Esophagus squamous epithelium (tissue), 5 donors: ENCODE measurements at regions not wholly inside any gene's neighbourhood (a gene's known extent, or its start where the extent isn't known, plus 50 kb on each side); places are given as distances from the start of the nearest gene placed in this dataset.

Source experiments
- DNase-seq: peaks from one replicate; lab custom pipeline; 2025; lab: John Stamatoyannopoulos, UW
- H3K27ac ChIP-seq, 4 donors: fragments of 200-600 bp; sonication (generic); one replicate each; pipeline ENCODE4 v1.5.1; 2016 to 2019; ENCODE audit warnings: mild to moderate bottlenecking in 1 of 4
- H3K27me3 ChIP-seq, 4 donors: fragments of 200-600 bp; sonication (generic); 1 replicate in 3 of 4; 2 replicates in 1 of 4; pipeline versions ENCODE4 v1.5.1 to v1.6.0; 2017 to 2021; ENCODE audit warnings: antibody characterized with exemption in 1 of 4
- H3K36me3 ChIP-seq, 3 donors: fragments of 200-600 bp; sonication (generic); one replicate each; pipeline ENCODE4 v1.5.1; 2016 to 2019
- H3K4me1 ChIP-seq, 3 donors: fragments of 200-600 bp; sonication (generic); one replicate each; pipeline ENCODE4 v1.5.1; 2017 to 2019
- H3K4me3 ChIP-seq, 4 donors: fragments of 200-600 bp; sonication (generic); 1 replicate in 3 of 4; 2 replicates in 1 of 4; pipeline ENCODE4 v1.5.1; 2016 to 2019; ENCODE audit warnings: mild to moderate bottlenecking in 2 of 4, moderate library complexity in 1 of 4
- H3K9me3 ChIP-seq, 3 donors: fragments of 200-600 bp; sonication (generic); one replicate each; pipeline ENCODE4 v1.5.1; 2016 to 2019
- POLR2A ChIP-seq, 4 donors: fragments of 450-650 bp; IDR thresholded peaks; one replicate each; pipeline ENCODE4 v1.6.1; 2017; ENCODE audit warnings: antibody characterized with exemption in 4 of 4, mild to moderate bottlenecking in 4 of 4, moderate library complexity in 3 of 4
- WGBS, 2 donors: methylation state at CpG; one replicate each; pipeline ENCODE4 v1.1.5; 2018; 5-methylcytosine and 5-hydroxymethylcytosine counted together
- intact Hi-C: fragments of 100-400 bp; cut with DNase I; formaldehyde crosslinking; loops from one replicate; pipeline ENCODE4 v1.15.0; 2022
- TF ChIP-seq, protein P1 (sequence below), 6 experiments: fragments of 450-650 bp in 4 of 6; fragments of 200-600 bp in 2 of 6; sonication (generic) in 2 of 6; IDR thresholded peaks; one replicate each; pipeline ENCODE4 v1.5.1; 2016 to 2019; ENCODE audit warnings: antibody characterized with exemption in 6 of 6, mild to moderate bottlenecking in 4 of 6, moderate library complexity in 4 of 6
- donor health status: DM: yes; HTN: yes; CAD: no.

DNA sequence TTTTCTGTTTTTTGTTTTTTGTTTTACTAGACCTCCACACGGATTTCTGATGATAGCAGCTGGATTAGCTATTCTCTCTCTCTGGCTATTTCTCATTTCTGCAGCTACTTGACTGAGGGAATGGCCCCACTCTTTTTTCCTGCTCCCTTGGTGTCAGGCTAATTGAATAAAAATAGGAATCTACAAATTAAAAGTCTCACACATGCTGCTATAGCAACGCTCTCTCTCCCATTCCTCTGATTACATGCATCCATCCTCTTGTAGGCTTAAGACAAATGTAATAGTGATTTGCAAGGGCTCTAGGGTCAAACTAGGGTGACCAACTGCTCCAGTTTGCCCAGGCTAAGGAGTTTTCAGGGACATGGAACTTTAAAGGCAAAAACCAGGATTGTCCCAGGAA lies 221.8 kb downstream of the PHLDA1 start:
- no peak overlapping the region for H3K4me3 ChIP-seq
- H3K27me3 ChIP-seq = no peaks in the 10 kb centered on the region
- 68 to 84% methylated on average over 2 of the region's 2 CpGs for WGBS, 2 donors
- H3K27ac ChIP-seq = no peak overlapping the region
- intact Hi-C loops = no loop called here
- TF ChIP-seq, protein P1, sequence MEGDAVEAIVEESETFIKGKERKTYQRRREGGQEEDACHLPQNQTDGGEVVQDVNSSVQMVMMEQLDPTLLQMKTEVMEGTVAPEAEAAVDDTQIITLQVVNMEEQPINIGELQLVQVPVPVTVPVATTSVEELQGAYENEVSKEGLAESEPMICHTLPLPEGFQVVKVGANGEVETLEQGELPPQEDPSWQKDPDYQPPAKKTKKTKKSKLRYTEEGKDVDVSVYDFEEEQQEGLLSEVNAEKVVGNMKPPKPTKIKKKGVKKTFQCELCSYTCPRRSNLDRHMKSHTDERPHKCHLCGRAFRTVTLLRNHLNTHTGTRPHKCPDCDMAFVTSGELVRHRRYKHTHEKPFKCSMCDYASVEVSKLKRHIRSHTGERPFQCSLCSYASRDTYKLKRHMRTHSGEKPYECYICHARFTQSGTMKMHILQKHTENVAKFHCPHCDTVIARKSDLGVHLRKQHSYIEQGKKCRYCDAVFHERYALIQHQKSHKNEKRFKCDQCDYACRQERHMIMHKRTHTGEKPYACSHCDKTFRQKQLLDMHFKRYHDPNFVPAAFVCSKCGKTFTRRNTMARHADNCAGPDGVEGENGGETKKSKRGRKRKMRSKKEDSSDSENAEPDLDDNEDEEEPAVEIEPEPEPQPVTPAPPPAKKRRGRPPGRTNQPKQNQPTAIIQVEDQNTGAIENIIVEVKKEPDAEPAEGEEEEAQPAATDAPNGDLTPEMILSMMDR (IDR thresholded peaks at IDR 0.05) = no peak
- TF ChIP-seq POLR2A (IDR thresholded peaks at IDR 0.05) = no peak
- DNase-seq = no peak
- peaks cover 0 to 3% (median under 1%) of the 10 kb centered on the region in 3 donors for H3K4me1 ChIP-seq
- H3K36me3 ChIP-seq = no peaks in the 10 kb centered on the region
- no peaks in the 10 kb centered on the region for H3K9me3 ChIP-seq

DNA sequence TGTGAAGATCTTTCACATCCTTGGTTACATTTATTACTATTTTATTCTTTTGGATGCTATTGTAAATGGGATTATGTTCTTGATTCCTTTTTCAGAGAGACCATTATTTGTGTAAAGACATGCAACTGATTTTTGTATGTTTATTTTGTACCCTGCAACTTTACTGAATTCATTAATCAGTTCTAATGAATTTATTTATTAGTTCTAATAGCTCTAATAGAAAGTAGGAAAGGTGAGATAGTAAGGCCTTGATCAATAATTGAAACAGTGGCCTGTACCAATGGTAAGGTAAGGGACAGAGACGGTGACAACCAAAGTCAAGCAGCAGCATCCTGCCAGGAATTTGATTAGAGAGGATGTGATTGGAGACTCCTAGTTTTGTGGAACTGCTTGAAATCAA lies 224.1 kb downstream of the PHLDA1 start:
- intact Hi-C loops = no loop called here
- 94 to 100% methylated on average over 1 of the region's 1 CpG for WGBS, 2 donors

DNA sequence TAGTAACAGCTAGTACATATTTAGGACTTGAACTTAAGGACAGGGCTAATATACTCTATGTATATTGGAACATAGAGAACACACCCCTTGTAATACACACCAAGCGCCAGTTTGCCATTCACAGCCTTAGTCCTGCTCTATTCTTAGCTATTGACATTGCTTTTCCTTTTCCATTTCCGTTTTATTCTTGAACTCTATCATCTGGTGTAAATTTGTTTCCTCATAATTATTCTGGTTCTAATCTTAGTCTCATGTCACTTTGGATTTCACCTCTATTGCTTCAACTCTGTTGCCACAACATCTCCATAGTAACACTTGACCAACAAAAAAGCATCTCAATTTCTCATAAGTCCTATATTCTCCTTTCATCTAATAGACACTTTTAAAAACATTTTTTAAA lies 225.7 kb downstream of the PHLDA1 start:
- Histone ChIP-seq H3K4me3 (no peak overlapping the region), H3K27ac (no peak overlapping the region), H3K4me1 (no peaks in the 10 kb centered on the region), H3K9me3 (no peaks in the 10 kb centered on the region), H3K36me3 (no peaks in the 10 kb centered on the region), H3K27me3 (no peaks in the 10 kb centered on the region)
- intact Hi-C loops = no loop called here
- TF ChIP-seq, protein P1 (IDR thresholded peaks at IDR 0.05) = no peak
- no peak for TF ChIP-seq POLR2A (IDR thresholded peaks at IDR 0.05)
- 61 to 73% methylated on average over 2 of the region's 2 CpGs for WGBS, 2 donors
- no peak for DNase-seq

More for the DNA sequence above, 224.1 kb downstream of the PHLDA1 start:
- H3K27ac ChIP-seq = no peak overlapping the region
- no peaks in the 10 kb centered on the region for H3K9me3 ChIP-seq
- no peaks in the 10 kb centered on the region for H3K36me3 ChIP-seq
- TF ChIP-seq POLR2A (IDR thresholded peaks at IDR 0.05) = no peak
- TF ChIP-seq, protein P1 (IDR thresholded peaks at IDR 0.05) = no peak
- no peak overlapping the region for H3K4me3 ChIP-seq
- no peak for DNase-seq
- H3K4me1 ChIP-seq = no peaks in the 10 kb centered on the region
- H3K27me3 ChIP-seq = no peaks in the 10 kb centered on the region

DNA sequence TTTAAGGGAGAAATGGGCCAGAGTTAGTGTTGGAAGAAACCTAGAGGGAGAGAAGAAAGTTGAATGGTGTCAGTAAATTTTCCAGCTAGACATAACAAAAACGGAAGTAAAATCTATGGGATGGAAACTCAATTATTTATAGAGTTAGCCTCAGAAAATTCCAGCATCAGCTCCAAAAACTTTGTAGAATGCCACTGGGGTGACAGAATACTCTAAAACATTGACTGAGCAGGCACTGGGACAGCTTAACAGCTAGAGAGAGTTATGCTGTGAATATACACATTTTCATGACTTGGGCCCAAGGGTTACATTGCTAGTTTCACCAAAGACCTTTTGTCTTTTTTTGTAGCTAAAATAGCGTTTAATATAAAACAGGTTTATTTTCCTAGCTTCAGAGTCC lies 226.3 kb downstream of the PHLDA1 start:
- TF ChIP-seq, protein P1 (IDR thresholded peaks at IDR 0.05) = no peak
- no peak for TF ChIP-seq POLR2A (IDR thresholded peaks at IDR 0.05)
- intact Hi-C loops = no loop called here
- Histone ChIP-seq H3K36me3 (no peaks in the 10 kb centered on the region), H3K27ac (no peak overlapping the region), H3K27me3 (no peaks in the 10 kb centered on the region), H3K9me3 (no peaks in the 10 kb centered on the region), H3K4me3 (no peak overlapping the region), H3K4me1 (no peaks in the 10 kb centered on the region)
- DNase-seq = no peak
- 61 to 76% methylated on average over 2 of the region's 2 CpGs for WGBS, 2 donors

DNA sequence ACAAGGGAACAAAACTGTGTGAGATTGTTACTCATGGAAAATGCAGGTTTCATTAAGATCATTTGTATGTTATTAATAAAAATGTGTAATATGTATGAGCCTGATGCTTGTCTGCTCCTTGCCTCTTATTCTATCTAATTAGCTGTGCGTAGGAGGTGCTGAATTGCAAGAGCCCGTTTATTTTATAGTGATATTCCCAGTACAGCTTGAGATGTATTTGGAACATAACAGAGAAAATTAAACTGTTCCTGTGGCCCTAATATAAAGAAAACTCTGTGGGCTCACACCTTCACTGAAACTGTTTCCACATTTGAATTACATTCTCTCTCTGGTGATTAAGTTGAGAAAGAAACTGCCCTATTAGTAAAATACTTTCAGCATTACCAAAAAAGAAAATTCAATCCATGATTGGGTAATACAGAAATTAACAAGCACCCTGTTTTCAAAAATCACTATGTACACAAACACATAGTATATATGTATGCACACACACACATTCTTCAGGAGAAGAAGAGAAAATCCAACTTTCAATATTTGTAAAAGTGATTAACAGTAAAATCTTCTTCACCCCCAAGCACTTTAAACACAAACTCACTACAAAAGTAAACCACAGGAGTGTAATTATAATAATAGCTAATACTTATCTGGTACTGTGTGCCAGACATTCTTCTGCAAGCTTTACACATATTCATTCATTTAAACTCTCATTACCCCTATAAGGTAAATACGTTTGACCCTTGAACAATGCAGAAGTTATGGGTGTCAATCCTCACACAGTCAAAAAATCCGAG lies 233.2 kb downstream of the PHLDA1 start:
- intact Hi-C loops = no loop called here
- H3K27me3 ChIP-seq = no peaks in the 10 kb centered on the region
- H3K36me3 ChIP-seq = no peaks in the 10 kb centered on the region
- H3K4me3 ChIP-seq = no peak overlapping the region
- no peaks in the 10 kb centered on the region for H3K9me3 ChIP-seq
- H3K27ac ChIP-seq = no peak overlapping the region
- no peak for DNase-seq
- no peaks in the 10 kb centered on the region for H3K4me1 ChIP-seq
- no peak for TF ChIP-seq POLR2A (IDR thresholded peaks at IDR 0.05)
- TF ChIP-seq, protein P1 (IDR thresholded peaks at IDR 0.05) = no peak
- 69% methylated on average over 4 of the region's 4 CpGs for WGBS, 2 donors
